HepG2 (cell line): ENCODE measurements at regions not wholly inside any gene's neighbourhood (a gene's known extent, or its start where the extent isn't known, plus 50 kb on each side); places are given as distances from the start of the nearest gene placed in this dataset.

Experiments
- ATAC-seq: fragments of 200-7000 bp; cut with Tn5 transposase; 3 replicates; pipeline ENCODE4 v1.9.1; 2020; ENCODE audit warnings: mild to moderate bottlenecking, moderate library complexity
- BruUV-seq: library from RNA; stranded (reverse); fragments of 400-500 nt; replicated peaks from 2 replicates; lab custom pipeline; 2021; lab: Mats Ljungman, UMichigan
- CTCF ChIA-PET: fragments of 300-600 bp; formaldehyde crosslinking; extraction: SDS; loops from one replicate; lab custom pipeline; 2021; ENCODE audit warnings: low total read pairs, inconsistent platforms, low intra/inter-chr PET ratio; lab: Yijun Ruan, JAX
- POLR2A ChIA-PET: fragments of 350-600 bp; sonication (Branson Sonifier 250); formaldehyde crosslinking; loops from one replicate; lab custom pipeline; 2020; ENCODE audit warnings: antibody characterized with exemption, inconsistent platforms; lab: Yijun Ruan, JAX
- DNase-seq: peaks from one replicate; pipeline ENCODE4 v3.0.0-alpha.2; 2015; ENCODE audit warnings: low spot score
- FAIRE-seq: peaks from 3 replicates; lab custom pipeline; 2011; peaks lifted over from hg19 to GRCh38; lab: Jason Lieb, UNC
- H2AFZ ChIP-seq: one replicate; pipeline ENCODE4 v1.6.1; 2011; ENCODE audit warnings: low read length, inconsistent platforms
- H3K27ac ChIP-seq: fragments of 300-600 bp; 3 replicates; pipeline ENCODE4 v1.8.0; 2011; ENCODE audit warnings: mixed run types, mild to moderate bottlenecking, mixed read lengths, low read length, inconsistent platforms; ENCODE audit not compliant: insufficient read depth; ENCODE audit errors: extremely low read length
- H3K27me3 ChIP-seq, 2 experiments: fragments of 200-600 bp in 1 of 2; 2 replicates in 1 of 2; 3 replicates in 1 of 2; pipeline versions ENCODE4 v1.6.0 to v1.8.0; 2011; ENCODE audit warnings: low read length in 2 of 2, mild to moderate bottlenecking in 2 of 2, moderate library complexity in 2 of 2, inconsistent platforms in 1 of 2; ENCODE audit not compliant: insufficient read depth in 2 of 2, control insufficient read depth in 1 of 2
- H3K36me3 ChIP-seq, 2 experiments: fragments of 200-600 bp in 1 of 2; replicated peaks in 1 of 2; 2 replicates in 1 of 2; 3 replicates in 1 of 2; pipeline versions ENCODE4 v1.5.1 to v1.8.0; 2011; ENCODE audit warnings: low read length in 2 of 2, inconsistent platforms in 1 of 2; ENCODE audit not compliant: insufficient read depth in 2 of 2, control insufficient read depth in 1 of 2
- H3K4me1 ChIP-seq: 2 replicates; pipeline ENCODE4 v1.5.1; 2012; ENCODE audit warnings: low read length, inconsistent platforms; ENCODE audit not compliant: insufficient read depth
- H3K4me2 ChIP-seq: 2 replicates; pipeline ENCODE4 v1.6.0; 2011; ENCODE audit warnings: low read depth, low read length, inconsistent platforms
- H3K4me3 ChIP-seq, 3 experiments: fragments of 200-600 bp in 1 of 3; sonication (generic), shearing (Covaris generic) in 1 of 3; replicated peaks in 1 of 3; 2 replicates each; pipeline ENCODE4 v1.5.1; 2011 to 2016; ENCODE audit warnings: low read length in 3 of 3, inconsistent platforms in 2 of 3, low read depth in 2 of 3, mild to moderate bottlenecking in 2 of 3, control low read depth in 1 of 3, mixed read lengths in 1 of 3; ENCODE audit not compliant: insufficient read depth in 1 of 3
- H3K79me2 ChIP-seq: one replicate; pipeline ENCODE4 v1.6.1; 2011; ENCODE audit warnings: low read length, inconsistent platforms; ENCODE audit not compliant: insufficient read depth
- H3K9ac ChIP-seq: 2 replicates; pipeline ENCODE4 v1.6.0; 2011; ENCODE audit warnings: mild to moderate bottlenecking, low read depth, low read length, inconsistent platforms; ENCODE audit not compliant: insufficient read depth
- H3K9me3 ChIP-seq: 2 replicates; pipeline ENCODE4 v1.5.1; 2012; ENCODE audit warnings: mild to moderate bottlenecking, low read length
- H4K20me1 ChIP-seq: 2 replicates; pipeline ENCODE4 v1.6.0; 2011; ENCODE audit warnings: inconsistent platforms, mild to moderate bottlenecking, low read length, moderate library complexity; ENCODE audit not compliant: insufficient read depth
- BCLAF1 ChIP-seq: fragments of 450-650 bp; IDR thresholded peaks from 2 replicates; pipeline ENCODE4 v1.6.1; 2017; ENCODE audit warnings: mild to moderate bottlenecking
- FOSL1 ChIP-seq: sonication (generic); formaldehyde crosslinking; IDR thresholded peaks from 2 replicates; pipeline ENCODE4 v1.9.0; 2021; ENCODE audit warnings: missing genetic modification reagents, borderline replicate concordance
- ZNF382 ChIP-seq: sonication (generic); formaldehyde crosslinking; IDR thresholded peaks from 2 replicates; pipeline ENCODE4 v1.5.0; 2020; ENCODE audit warnings: missing genetic modification reagents, mild to moderate bottlenecking, borderline replicate concordance
- ZNF598 ChIP-seq: sonication (generic); formaldehyde crosslinking; IDR thresholded peaks from 2 replicates; pipeline ENCODE4 v1.5.1; 2020; ENCODE audit warnings: mild to moderate bottlenecking, missing genetic modification reagents, borderline replicate concordance
- in situ Hi-C: cut with HindIII; loops from 2 replicates; pipeline ENCODE4 v1.10.0; 2017; ENCODE audit warnings: low pct_unique_long_range_greater_than_20kb; ENCODE audit not compliant: extremely low pct_ligation_motif_present
- intact Hi-C: fragments of 100-400 bp; cut with micrococcal nuclease; formaldehyde crosslinking; loops from one replicate; pipeline ENCODE4 v1.10.0; 2022; ENCODE audit not compliant: unreplicated experiment
- TF ChIP-seq, protein P1 (sequence below): sonication (generic); formaldehyde crosslinking; conservative IDR thresholded peaks from 2 replicates; pipeline ENCODE4 v1.8.0; 2022; ENCODE audit warnings: low read depth, missing genetic modification reagents
- TF ChIP-seq, protein P2 (sequence below): IDR thresholded peaks from 2 replicates; pipeline ENCODE4 v1.6.1; 2018; ENCODE audit warnings: missing genetic modification reagents

DNA sequence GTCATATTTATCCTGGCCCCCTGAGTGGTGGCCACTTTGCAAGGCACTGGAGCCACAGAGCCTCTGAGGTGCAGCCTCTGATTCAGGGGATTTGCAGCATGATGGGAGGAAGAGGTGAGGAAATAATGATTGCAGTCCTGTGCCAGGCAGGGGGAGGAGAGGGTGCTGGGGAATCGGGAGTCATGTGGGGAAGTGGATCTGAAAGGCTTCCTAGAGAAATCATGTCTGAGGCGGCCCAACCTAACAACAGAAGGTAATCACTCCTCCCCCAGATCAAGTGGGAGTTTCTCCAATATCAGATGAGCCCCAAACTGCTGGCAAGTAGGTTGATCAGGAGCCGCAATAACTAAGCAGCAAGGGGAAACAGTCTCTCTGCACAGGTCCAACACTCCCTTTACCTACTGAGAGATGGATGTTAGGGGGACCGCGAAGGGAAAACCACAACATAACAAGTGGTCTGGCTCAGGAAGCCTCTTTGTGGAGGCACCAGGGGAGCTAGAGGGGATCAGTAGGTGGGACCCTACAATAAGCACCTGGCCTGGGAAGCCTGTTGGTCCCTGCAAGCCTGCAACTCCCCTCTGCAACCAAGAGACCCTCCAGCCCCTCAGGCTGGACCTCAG is 71.8 kb upstream of the NPAS2 start (continued):
- TF ChIP-seq ZNF598: no peak

- Histone ChIP-seq H2AFZ (no peak overlapping the region), H4K20me1 (no peaks in the 10 kb centered on the region), H3K27ac (no peak overlapping the region), H3K4me2 (no peak overlapping the region), H3K9ac (no peak overlapping the region), H3K79me2 (no peaks in the 10 kb centered on the region), H3K36me3 (no peaks in the 10 kb centered on the region), H3K4me1 (peaks cover 44% of the 10 kb centered on the region), H3K9me3 (no peaks in the 10 kb centered on the region), H3K27me3 (peaks cover 0 to 20% of the 10 kb centered on the region in 2 experiments; a peak in 3 of 5 replicates), H3K4me3 (no peak overlapping the region)
- intact Hi-C loops (no loop called here), in situ Hi-C loops (no loop called here)
- DNase-seq: no peak
- no peak for FAIRE-seq
- ATAC-seq: no peak
- no TSS peak for BruUV-seq
- ChIA-PET CTCF (no interaction called here), POLR2A (interaction anchor here (1.1 kb wide), 1 partner anchor 19 kb away, joined by 3 read pairs; no protein-coding TSS in a partner anchor)
- TF ChIP-seq BCLAF1: no peak
- no peak for TF ChIP-seq FOSL1
- TF ChIP-seq, protein P1, sequence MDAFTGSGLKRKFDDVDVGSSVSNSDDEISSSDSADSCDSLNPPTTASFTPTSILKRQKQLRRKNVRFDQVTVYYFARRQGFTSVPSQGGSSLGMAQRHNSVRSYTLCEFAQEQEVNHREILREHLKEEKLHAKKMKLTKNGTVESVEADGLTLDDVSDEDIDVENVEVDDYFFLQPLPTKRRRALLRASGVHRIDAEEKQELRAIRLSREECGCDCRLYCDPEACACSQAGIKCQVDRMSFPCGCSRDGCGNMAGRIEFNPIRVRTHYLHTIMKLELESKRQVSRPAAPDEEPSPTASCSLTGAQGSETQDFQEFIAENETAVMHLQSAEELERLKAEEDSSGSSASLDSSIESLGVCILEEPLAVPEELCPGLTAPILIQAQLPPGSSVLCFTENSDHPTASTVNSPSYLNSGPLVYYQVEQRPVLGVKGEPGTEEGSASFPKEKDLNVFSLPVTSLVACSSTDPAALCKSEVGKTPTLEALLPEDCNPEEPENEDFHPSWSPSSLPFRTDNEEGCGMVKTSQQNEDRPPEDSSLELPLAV (CRISPR knock-in tag): no peak
- no peak for TF ChIP-seq ZNF382 (CRISPR knock-in tag)
- TF ChIP-seq, protein P2, sequence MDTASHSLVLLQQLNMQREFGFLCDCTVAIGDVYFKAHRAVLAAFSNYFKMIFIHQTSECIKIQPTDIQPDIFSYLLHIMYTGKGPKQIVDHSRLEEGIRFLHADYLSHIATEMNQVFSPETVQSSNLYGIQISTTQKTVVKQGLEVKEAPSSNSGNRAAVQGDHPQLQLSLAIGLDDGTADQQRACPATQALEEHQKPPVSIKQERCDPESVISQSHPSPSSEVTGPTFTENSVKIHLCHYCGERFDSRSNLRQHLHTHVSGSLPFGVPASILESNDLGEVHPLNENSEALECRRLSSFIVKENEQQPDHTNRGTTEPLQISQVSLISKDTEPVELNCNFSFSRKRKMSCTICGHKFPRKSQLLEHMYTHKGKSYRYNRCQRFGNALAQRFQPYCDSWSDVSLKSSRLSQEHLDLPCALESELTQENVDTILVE (CRISPR knock-in tag): no peak
Observed at GRCh38 chr2:100748673-100749072, 71.3 kb upstream of the NPAS2 start.
